GM23248 (cell line): ENCODE measurements at regions not wholly inside any gene's neighbourhood (a gene's known extent, or its start where the extent isn't known, plus 50 kb on each side); places are given as distances from the start of the nearest gene placed in this dataset.

ENCODE experiments used
- DNase-seq: peaks from one replicate; pipeline ENCODE4 v3.0.0-alpha.2; 2015
- H2AFZ ChIP-seq: fragments of 200-600 bp; sonication (generic); 2 replicates; pipeline ENCODE4 v1.6.1; 2016; ENCODE audit warnings: antibody characterized with exemption
- H3F3A ChIP-seq: fragments of 200-600 bp; sonication (generic); 2 replicates; pipeline ENCODE4 v1.6.1; 2016; ENCODE audit warnings: mild to moderate bottlenecking, antibody characterized with exemption, mixed run types; ENCODE audit not compliant: insufficient read depth
- H3K27ac ChIP-seq: fragments of 200-600 bp; sonication (generic); 2 replicates; pipeline ENCODE4 v1.5.1; 2016; ENCODE audit warnings: mild to moderate bottlenecking
- H3K27me3 ChIP-seq: fragments of 200-600 bp; sonication (generic); replicated peaks from 2 replicates; pipeline ENCODE4 v1.6.1; 2016; ENCODE audit warnings: mild to moderate bottlenecking; ENCODE audit not compliant: insufficient read depth
- H3K36me3 ChIP-seq: fragments of 200-600 bp; sonication (generic); 2 replicates; pipeline ENCODE4 v1.6.1; 2016; ENCODE audit warnings: low read depth, mild to moderate bottlenecking
- H3K4me1 ChIP-seq: fragments of 200-600 bp; sonication (generic); 2 replicates; pipeline ENCODE4 v1.6.1; 2016; ENCODE audit warnings: mild to moderate bottlenecking; ENCODE audit not compliant: insufficient read depth
- H3K4me2 ChIP-seq: fragments of 200-600 bp; sonication (generic); one replicate; pipeline ENCODE4 v1.6.1; 2016; ENCODE audit warnings: mild to moderate bottlenecking; ENCODE audit not compliant: unreplicated experiment
- H3K4me3 ChIP-seq: fragments of 200-600 bp; sonication (generic); 2 replicates; pipeline ENCODE4 v1.5.1; 2016; ENCODE audit warnings: mild to moderate bottlenecking
- H3K79me2 ChIP-seq: fragments of 200-600 bp; sonication (generic); 2 replicates; pipeline ENCODE4 v1.6.1; 2016; ENCODE audit warnings: mild to moderate bottlenecking; ENCODE audit not compliant: insufficient read depth
- H3K9ac ChIP-seq: fragments of 200-600 bp; sonication (generic); 2 replicates; pipeline ENCODE4 v1.6.1; 2016; ENCODE audit warnings: mild to moderate bottlenecking
- H3K9me2 ChIP-seq: fragments of 200-600 bp; sonication (generic); 2 replicates; pipeline ENCODE4 v1.6.1; 2016; ENCODE audit warnings: mixed run types, mild to moderate bottlenecking, moderate library complexity; ENCODE audit not compliant: insufficient read depth
- H3K9me3 ChIP-seq: fragments of 200-600 bp; sonication (generic); one replicate; pipeline ENCODE4 v1.6.1; 2017; ENCODE audit warnings: low read depth
- H4K20me1 ChIP-seq: fragments of 200-600 bp; sonication (generic); 2 replicates; pipeline ENCODE4 v1.6.0; 2016; ENCODE audit not compliant: insufficient read depth
- EZH2 ChIP-seq: fragments of 200-600 bp; sonication (generic); IDR thresholded peaks from 2 replicates; pipeline ENCODE4 v1.6.1; 2018; ENCODE audit warnings: antibody characterized with exemption, mild to moderate bottlenecking; ENCODE audit not compliant: insufficient read depth, poor library complexity, severe bottlenecking
- EZH2phosphoT487 ChIP-seq: fragments of 200-600 bp; sonication (generic); IDR thresholded peaks from 2 replicates; pipeline ENCODE4 v1.6.1; 2018; ENCODE audit warnings: antibody characterized with exemption, moderate library complexity, mild to moderate bottlenecking, low read depth; ENCODE audit not compliant: insufficient read depth
- WGBS, 2 experiments: methylation state at CpG; one replicate each; pipeline ENCODE4 v1.1.6; 2015 to 2017; ENCODE audit warnings: low lambda C conversion rate in 2 of 2, low coverage in 1 of 2; ENCODE audit errors: missing lambda C conversion rate in 2 of 2; 5-methylcytosine and 5-hydroxymethylcytosine counted together
- in situ Hi-C: fragments of 300-500 bp; cut with MboI; formaldehyde crosslinking; loops from 2 replicates; pipeline ENCODE4 v1.15.0; 2020

DNA sequence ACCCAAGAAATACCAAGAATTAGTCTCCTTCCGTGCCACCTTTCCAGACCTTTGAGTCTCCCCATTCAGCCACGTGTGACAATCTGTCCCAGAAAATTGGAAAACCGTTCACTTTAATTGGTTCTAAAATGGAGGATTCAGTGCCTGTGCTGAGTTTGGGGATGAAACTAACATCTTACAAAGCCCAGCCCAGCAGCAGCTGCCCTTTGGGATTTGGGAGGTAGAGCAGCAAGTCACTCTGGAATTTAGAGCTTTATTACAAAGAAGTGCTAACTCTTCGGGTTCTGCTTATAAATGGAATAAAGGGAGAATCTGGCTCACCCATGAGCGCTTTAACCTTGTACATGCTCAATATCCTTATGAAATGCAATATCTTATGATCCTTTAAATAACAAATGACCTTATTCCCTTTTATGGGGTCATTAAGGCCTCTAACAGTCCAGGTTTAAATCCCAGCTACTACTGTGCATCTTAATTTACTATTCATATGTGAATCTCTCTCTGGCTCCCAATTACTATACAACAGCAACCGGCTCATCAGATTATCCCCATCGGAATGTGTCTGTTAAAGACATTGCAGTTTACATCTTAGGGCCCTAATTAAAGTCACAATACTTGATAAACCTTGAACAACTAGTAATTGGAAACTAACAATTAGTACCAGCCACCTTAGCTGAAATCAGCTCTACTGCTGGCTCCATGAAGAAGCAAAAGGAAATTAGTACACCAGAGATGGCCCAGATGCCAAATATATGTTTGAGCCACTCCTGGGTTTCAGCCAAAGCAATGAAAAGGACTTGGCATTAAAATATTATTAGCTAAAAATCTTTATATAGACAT lies 271.8 kb upstream of the SMARCA2 start:
- Histone ChIP-seq H3K4me3 (no peak overlapping the region), H3K27ac (no peak overlapping the region), H2AFZ (no peak overlapping the region), H3K27me3 (no peaks in the 10 kb centered on the region), H3K4me2 (no peak overlapping the region), H3K36me3 (no peaks in the 10 kb centered on the region), H3F3A (no peaks in the 10 kb centered on the region), H3K9me3 (no peaks in the 10 kb centered on the region), H3K4me1 (no peaks in the 10 kb centered on the region), H3K9me2 (no peaks in the 10 kb centered on the region), H3K9ac (no peak overlapping the region), H4K20me1 (no peaks in the 10 kb centered on the region), H3K79me2 (no peaks in the 10 kb centered on the region)
- TF ChIP-seq EZH2 (no peak), EZH2phosphoT487 (no peak)
- no peak for DNase-seq
- WGBS, 2 experiments, result 33 to 38% methylated on average over 7 of the region's 7 CpGs
- in situ Hi-C loops, result no loop called here

DNA sequence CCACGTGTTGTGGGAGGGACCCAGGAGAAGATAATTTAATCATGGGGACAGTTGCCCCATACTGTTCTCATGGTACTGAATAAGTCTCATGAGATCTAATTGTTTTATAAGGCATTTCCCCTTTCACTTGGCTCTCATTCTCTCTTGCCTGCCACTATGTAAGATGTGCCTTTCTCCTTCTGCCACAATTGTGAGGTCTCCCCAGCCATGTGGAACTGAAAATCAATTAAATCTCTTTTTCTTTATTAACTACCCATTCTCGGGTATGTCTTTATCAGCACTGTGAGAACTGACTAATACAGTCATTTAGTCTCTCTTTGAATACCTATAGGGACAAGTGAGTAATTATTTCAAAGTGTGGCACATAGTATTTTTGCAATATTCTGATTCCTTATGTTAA lies 269.2 kb upstream of the SMARCA2 start:
- WGBS, 2 experiments, result 2 to 6% methylated on average over 2 of the region's 2 CpGs
- Histone ChIP-seq H3K36me3 (no peaks in the 10 kb centered on the region), H3K9me3 (no peaks in the 10 kb centered on the region), H3K4me1 (no peaks in the 10 kb centered on the region), H4K20me1 (no peaks in the 10 kb centered on the region), H3K9ac (no peak overlapping the region), H3K79me2 (no peaks in the 10 kb centered on the region), H3K9me2 (no peaks in the 10 kb centered on the region), H3K4me3 (no peak overlapping the region), H3K27me3 (no peaks in the 10 kb centered on the region), H3K27ac (no peak overlapping the region), H3K4me2 (no peak overlapping the region), H2AFZ (no peak overlapping the region), H3F3A (no peaks in the 10 kb centered on the region)
- in situ Hi-C loops, result no loop called here
- TF ChIP-seq EZH2phosphoT487, result no peak
- TF ChIP-seq EZH2, result no peak
- DNase-seq, result no peak

DNA sequence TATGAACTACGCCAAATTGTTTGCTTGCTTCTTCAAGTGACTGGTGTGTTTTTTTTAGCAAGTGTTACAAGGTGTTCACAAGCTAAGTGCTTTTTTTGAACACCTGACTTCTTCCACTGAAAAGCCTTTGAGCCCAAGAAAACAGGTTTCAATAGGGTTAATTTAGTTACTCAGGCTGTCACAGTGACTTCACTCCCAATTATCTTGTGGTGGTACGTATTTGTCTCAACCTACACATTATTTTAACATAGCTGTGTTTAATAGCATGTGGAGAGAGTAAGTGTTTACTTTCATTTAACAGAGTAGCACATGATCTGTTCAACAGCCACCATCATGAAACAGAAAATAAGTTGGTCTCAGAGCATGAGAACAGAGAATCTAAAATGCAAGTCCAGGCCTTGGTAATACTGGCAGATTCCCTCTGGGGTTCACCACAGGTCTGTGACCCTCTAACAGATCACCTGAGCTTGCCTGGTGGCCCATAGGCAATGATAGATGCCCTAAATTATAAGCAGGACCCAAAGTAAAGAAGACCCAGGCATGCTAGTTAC lies 267.7 kb upstream of the SMARCA2 start:
- WGBS, 2 experiments, result 32 to 33% methylated on average over 2 of the region's 2 CpGs
- Histone ChIP-seq H3K79me2 (no peaks in the 10 kb centered on the region), H4K20me1 (no peaks in the 10 kb centered on the region), H3K9me2 (no peaks in the 10 kb centered on the region), H3K4me3 (no peak overlapping the region), H3K27me3 (no peaks in the 10 kb centered on the region), H3K4me1 (no peaks in the 10 kb centered on the region), H3K27ac (no peak overlapping the region), H3K9ac (no peak overlapping the region), H3F3A (no peaks in the 10 kb centered on the region), H2AFZ (no peak overlapping the region), H3K4me2 (no peak overlapping the region), H3K36me3 (no peaks in the 10 kb centered on the region), H3K9me3 (no peaks in the 10 kb centered on the region)
- no peak for DNase-seq
- TF ChIP-seq EZH2phosphoT487 (no peak), EZH2 (no peak)
- in situ Hi-C loops, result no loop called here

GRCh38 chr9:1748407-1748806 lies 266.7 kb upstream of the SMARCA2 start:
- Histone ChIP-seq H3K4me3 (no peak overlapping the region), H3K9me3 (no peaks in the 10 kb centered on the region), H4K20me1 (no peaks in the 10 kb centered on the region), H3F3A (no peaks in the 10 kb centered on the region), H2AFZ (no peak overlapping the region), H3K9me2 (no peaks in the 10 kb centered on the region), H3K79me2 (no peaks in the 10 kb centered on the region), H3K9ac (no peak overlapping the region), H3K36me3 (no peaks in the 10 kb centered on the region), H3K4me2 (no peak overlapping the region), H3K4me1 (no peaks in the 10 kb centered on the region), H3K27ac (no peak overlapping the region), H3K27me3 (no peaks in the 10 kb centered on the region)
- in situ Hi-C loops, result no loop called here
- 0% methylated on average over 1 of the region's 1 CpG for WGBS, 2 experiments
- DNase-seq, result no peak
- no peak for TF ChIP-seq EZH2
